Keratinocyte (primary cell): ENCODE measurements at regions not wholly inside any gene's neighbourhood (a gene's known extent, or its start where the extent isn't known, plus 50 kb on each side); places are given as distances from the start of the nearest gene placed in this dataset.

Source experiments
- EZH2 ChIP-seq: IDR thresholded peaks from one replicate; pipeline ENCODE4 v1.6.1; 2012; ENCODE audit warnings: inconsistent platforms, mild to moderate bottlenecking, low read length, moderate library complexity
- TF ChIP-seq, protein P1 (sequence below), 3 experiments: IDR thresholded peaks in 1 of 3; conservative IDR thresholded peaks in 1 of 3; optimal IDR thresholded peaks in 1 of 3; 2 replicates in 2 of 3; 3 replicates in 1 of 3; pipeline versions ENCODE3 to v1.5.1; 2011; ENCODE audit warnings: low read length in 3 of 3, mild to moderate bottlenecking in 3 of 3, moderate library complexity in 2 of 3, control low read depth in 1 of 3, inconsistent platforms in 1 of 3; ENCODE audit not compliant: insufficient read depth in 2 of 3; ENCODE audit errors: extremely low read depth in 1 of 3

GRCh38 chr10:3639546-3639945 is 145.5 kb downstream of the KLF6 start:
- TF ChIP-seq, protein P1, sequence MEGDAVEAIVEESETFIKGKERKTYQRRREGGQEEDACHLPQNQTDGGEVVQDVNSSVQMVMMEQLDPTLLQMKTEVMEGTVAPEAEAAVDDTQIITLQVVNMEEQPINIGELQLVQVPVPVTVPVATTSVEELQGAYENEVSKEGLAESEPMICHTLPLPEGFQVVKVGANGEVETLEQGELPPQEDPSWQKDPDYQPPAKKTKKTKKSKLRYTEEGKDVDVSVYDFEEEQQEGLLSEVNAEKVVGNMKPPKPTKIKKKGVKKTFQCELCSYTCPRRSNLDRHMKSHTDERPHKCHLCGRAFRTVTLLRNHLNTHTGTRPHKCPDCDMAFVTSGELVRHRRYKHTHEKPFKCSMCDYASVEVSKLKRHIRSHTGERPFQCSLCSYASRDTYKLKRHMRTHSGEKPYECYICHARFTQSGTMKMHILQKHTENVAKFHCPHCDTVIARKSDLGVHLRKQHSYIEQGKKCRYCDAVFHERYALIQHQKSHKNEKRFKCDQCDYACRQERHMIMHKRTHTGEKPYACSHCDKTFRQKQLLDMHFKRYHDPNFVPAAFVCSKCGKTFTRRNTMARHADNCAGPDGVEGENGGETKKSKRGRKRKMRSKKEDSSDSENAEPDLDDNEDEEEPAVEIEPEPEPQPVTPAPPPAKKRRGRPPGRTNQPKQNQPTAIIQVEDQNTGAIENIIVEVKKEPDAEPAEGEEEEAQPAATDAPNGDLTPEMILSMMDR (optimal IDR thresholded peaks at IDR 0.05 in 1 of 3, IDR thresholded peaks at IDR 0.05 in 1 of 3, conservative IDR thresholded peaks at IDR 0.05 in 1 of 3; ENCODE audit: extremely low read depth in 1 of 3, insufficient read depth in 2 of 3, low read length in 3 of 3): no peak
- TF ChIP-seq EZH2: no peak
